GM19324 (cell line): ENCODE measurements at regions not wholly inside any gene's neighbourhood (a gene's known extent, or its start where the extent isn't known, plus 50 kb on each side); places are given as distances from the start of the nearest gene placed in this dataset.

ENCODE experiments used
- ATAC-seq: cut with Tn5 transposase; IDR thresholded peaks from one replicate; pipeline ENCODE4 v1.9.1; 2021; ENCODE audit warnings: mild to moderate bottlenecking, moderate library complexity; ENCODE audit not compliant: unreplicated experiment, low FRiP score

GRCh38 chr9:16358751-16359150, 511.7 kb downstream of the BNC2 start:
- ATAC-seq = no peak
